Fibroblast of lung (primary cell): ENCODE measurements at regions not wholly inside any gene's neighbourhood (a gene's known extent, or its start where the extent isn't known, plus 50 kb on each side); places are given as distances from the start of the nearest gene placed in this dataset.

ENCODE experiments used
- DNase-seq, 2 donors: peaks; one replicate each; pipeline versions ENCODE4 v3.0.0 to v3.0.0-alpha.2; 2010; ENCODE audit warnings: low read depth in 2 of 2
- H2AFZ ChIP-seq: 2 replicates; pipeline ENCODE4 v1.5.1; 2012; ENCODE audit warnings: low read length, control low read depth, inconsistent platforms
- H3K27ac ChIP-seq: 2 replicates; pipeline ENCODE4 v1.5.1; 2011; ENCODE audit warnings: low read length, control low read depth; ENCODE audit not compliant: insufficient read depth
- H3K27me3 ChIP-seq: 2 replicates; pipeline ENCODE4 v1.5.1; 2011; ENCODE audit warnings: mild to moderate bottlenecking, low read length; ENCODE audit not compliant: control insufficient read depth, insufficient read depth
- H3K36me3 ChIP-seq: 2 replicates; pipeline ENCODE4 v1.5.1; 2011; ENCODE audit warnings: low read length; ENCODE audit not compliant: control insufficient read depth, insufficient read depth
- H3K4me1 ChIP-seq: 2 replicates; pipeline ENCODE4 v1.5.1; 2011; ENCODE audit warnings: low read length; ENCODE audit not compliant: control insufficient read depth, insufficient read depth; ENCODE audit errors: extremely low read depth
- H3K4me2 ChIP-seq: 2 replicates; pipeline ENCODE4 v1.5.1; 2011; ENCODE audit warnings: low read length, control low read depth; ENCODE audit not compliant: insufficient read depth; ENCODE audit errors: extremely low read depth
- H3K4me3 ChIP-seq, 4 experiments: fragments of 200-600 bp in 1 of 4; sonication (generic) in 1 of 4; replicated peaks in 1 of 4; 2 replicates each; pipeline ENCODE4 v1.5.1; 2011 to 2016; ENCODE audit warnings: low read length in 4 of 4, low read depth in 3 of 4, mild to moderate bottlenecking in 3 of 4, control low read depth in 2 of 4, inconsistent platforms in 1 of 4, mixed read lengths in 1 of 4; ENCODE audit not compliant: insufficient read depth in 1 of 4; ENCODE audit errors: control extremely low read depth in 1 of 4
- H3K79me2 ChIP-seq: 2 replicates; pipeline ENCODE4 v1.5.1; 2012; ENCODE audit warnings: mild to moderate bottlenecking, low read length, inconsistent platforms; ENCODE audit not compliant: control insufficient read depth, insufficient read depth
- H3K9ac ChIP-seq: 2 replicates; pipeline ENCODE4 v1.5.1; 2011; ENCODE audit warnings: mild to moderate bottlenecking, low read length, control low read depth; ENCODE audit not compliant: insufficient read depth
- H3K9me3 ChIP-seq: 2 replicates; pipeline ENCODE4 v1.5.1; 2012; ENCODE audit warnings: low read depth, low read length; ENCODE audit not compliant: control insufficient read depth, insufficient read depth
- H4K20me1 ChIP-seq: 2 replicates; pipeline ENCODE4 v1.5.1; 2011; ENCODE audit warnings: low read length; ENCODE audit not compliant: control insufficient read depth, insufficient read depth; ENCODE audit errors: extremely low read depth
- CTCF ChIP-seq, 2 donors: IDR thresholded peaks in 1 of 2; conservative IDR thresholded peaks in 1 of 2; 1 replicate in 1 of 2; 2 replicates in 1 of 2; pipeline ENCODE4 v1.5.1; 2011 to 2012; ENCODE audit warnings: low read length in 2 of 2, control low read depth in 1 of 2, inconsistent platforms in 1 of 2, low read depth in 1 of 2, mild to moderate bottlenecking in 1 of 2
- EZH2 ChIP-seq: IDR thresholded peaks from 2 replicates; pipeline ENCODE4 v1.5.1; 2012; ENCODE audit warnings: low read length, control low read depth, mild to moderate bottlenecking; ENCODE audit errors: missing control alignments

- Histone ChIP-seq H3K4me3 (no peak overlapping the region), H3K4me1 (no peaks in the 10 kb centered on the region), H3K27ac (no peak overlapping the region), H3K79me2 (no peaks in the 10 kb centered on the region), H3K9me3 (no peaks in the 10 kb centered on the region), H2AFZ (no peak overlapping the region), H3K27me3 (no peaks in the 10 kb centered on the region), H3K36me3 (no peaks in the 10 kb centered on the region), H3K4me2 (no peak overlapping the region), H3K9ac (no peak overlapping the region), H4K20me1 (no peaks in the 10 kb centered on the region)
- TF ChIP-seq CTCF (conservative IDR thresholded peaks at IDR 0.05 in 1 of 2, IDR thresholded peaks at IDR 0.05 in 1 of 2; ENCODE audit: low read depth in 1 of 2, low read length in 2 of 2), result no peak
- TF ChIP-seq EZH2, result no peak
- DNase-seq, result no peak
Observed at GRCh38 chr11:112497826-112498225, 237.2 kb upstream of the PLET1 start.

GRCh38 chr11:112498701-112499100 lies 238.0 kb upstream of the PLET1 start:
- no peak overlapping the region for H3K27ac ChIP-seq

GRCh38 chr11:112499153-112499880 lies 238.7 kb upstream of the PLET1 start:
- no peak overlapping the region for H2AFZ ChIP-seq
- H3K79me2 ChIP-seq, result no peaks in the 10 kb centered on the region
- H3K4me3 ChIP-seq, result no peak overlapping the region
- no peak overlapping the region for H3K9ac ChIP-seq
- no peaks in the 10 kb centered on the region for H3K36me3 ChIP-seq
- H3K4me2 ChIP-seq, result no peak overlapping the region
- TF ChIP-seq CTCF (conservative IDR thresholded peaks at IDR 0.05 in 1 of 2, IDR thresholded peaks at IDR 0.05 in 1 of 2; ENCODE audit: low read depth in 1 of 2, low read length in 2 of 2) (no peak), EZH2 (no peak)
- no peak for DNase-seq
- H3K4me1 ChIP-seq, result no peaks in the 10 kb centered on the region
- H4K20me1 ChIP-seq, result no peaks in the 10 kb centered on the region
- H3K27me3 ChIP-seq, result no peaks in the 10 kb centered on the region
- no peak overlapping the region for H3K27ac ChIP-seq
- H3K9me3 ChIP-seq, result no peaks in the 10 kb centered on the region

More at GRCh38 chr11:112498701-112499100, 238.0 kb upstream of the PLET1 start:
- no peak overlapping the region for H3K4me2 ChIP-seq
- no peak overlapping the region for H3K9ac ChIP-seq
- TF ChIP-seq EZH2, result no peak
- no peak for TF ChIP-seq CTCF (conservative IDR thresholded peaks at IDR 0.05 in 1 of 2, IDR thresholded peaks at IDR 0.05 in 1 of 2; ENCODE audit: low read depth in 1 of 2, low read length in 2 of 2)
- H2AFZ ChIP-seq, result no peak overlapping the region
- H3K4me3 ChIP-seq, result no peak overlapping the region
- H3K36me3 ChIP-seq, result no peaks in the 10 kb centered on the region
- no peak for DNase-seq
- H3K4me1 ChIP-seq, result no peaks in the 10 kb centered on the region
- no peaks in the 10 kb centered on the region for H3K79me2 ChIP-seq
- no peaks in the 10 kb centered on the region for H4K20me1 ChIP-seq
- no peaks in the 10 kb centered on the region for H3K27me3 ChIP-seq
- no peaks in the 10 kb centered on the region for H3K9me3 ChIP-seq
